ENCODE measurements at regions not wholly inside any gene's neighbourhood (a gene's known extent, or its start where the extent isn't known, plus 50 kb on each side); places are given as distances from the start of the nearest gene placed in this dataset.

DNA sequence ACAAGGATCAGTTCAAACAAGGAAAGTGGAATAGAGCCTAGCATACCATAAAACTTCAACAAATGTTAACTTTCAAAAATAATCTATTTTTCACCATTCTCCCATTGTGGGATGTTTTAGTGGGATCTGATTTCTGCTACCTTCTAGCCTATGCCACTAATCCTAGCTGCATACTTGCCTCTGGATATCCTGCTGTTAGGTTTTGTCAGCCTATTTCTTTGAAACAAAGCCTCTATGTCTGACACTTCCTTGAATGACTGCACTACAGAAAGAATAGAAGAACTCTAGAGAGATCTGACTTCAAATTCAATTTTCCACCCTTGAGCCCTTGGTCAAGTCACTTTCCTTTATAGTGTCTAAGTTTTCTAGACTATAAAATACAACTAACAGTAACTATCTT, 291.5 kb downstream of the PTH2R start:
- H3K9me3 ChIP-seq, result no peaks in the 10 kb centered on the region
- TF ChIP-seq, protein P1, sequence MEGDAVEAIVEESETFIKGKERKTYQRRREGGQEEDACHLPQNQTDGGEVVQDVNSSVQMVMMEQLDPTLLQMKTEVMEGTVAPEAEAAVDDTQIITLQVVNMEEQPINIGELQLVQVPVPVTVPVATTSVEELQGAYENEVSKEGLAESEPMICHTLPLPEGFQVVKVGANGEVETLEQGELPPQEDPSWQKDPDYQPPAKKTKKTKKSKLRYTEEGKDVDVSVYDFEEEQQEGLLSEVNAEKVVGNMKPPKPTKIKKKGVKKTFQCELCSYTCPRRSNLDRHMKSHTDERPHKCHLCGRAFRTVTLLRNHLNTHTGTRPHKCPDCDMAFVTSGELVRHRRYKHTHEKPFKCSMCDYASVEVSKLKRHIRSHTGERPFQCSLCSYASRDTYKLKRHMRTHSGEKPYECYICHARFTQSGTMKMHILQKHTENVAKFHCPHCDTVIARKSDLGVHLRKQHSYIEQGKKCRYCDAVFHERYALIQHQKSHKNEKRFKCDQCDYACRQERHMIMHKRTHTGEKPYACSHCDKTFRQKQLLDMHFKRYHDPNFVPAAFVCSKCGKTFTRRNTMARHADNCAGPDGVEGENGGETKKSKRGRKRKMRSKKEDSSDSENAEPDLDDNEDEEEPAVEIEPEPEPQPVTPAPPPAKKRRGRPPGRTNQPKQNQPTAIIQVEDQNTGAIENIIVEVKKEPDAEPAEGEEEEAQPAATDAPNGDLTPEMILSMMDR (IDR thresholded peaks at IDR 0.05), result no peak
- H3K27ac ChIP-seq, result no peak overlapping the region
- intact Hi-C loops (cut with DNase I), result no loop called here
- DNase-seq, result no peak
- ATAC-seq, result no peak
- no peaks in the 10 kb centered on the region for H3K4me1 ChIP-seq
- no peaks in the 10 kb centered on the region for H3K27me3 ChIP-seq (ENCODE audit: low read depth)
- no peak overlapping the region for H3K4me3 ChIP-seq
- no peaks in the 10 kb centered on the region for H3K36me3 ChIP-seq

DNA sequence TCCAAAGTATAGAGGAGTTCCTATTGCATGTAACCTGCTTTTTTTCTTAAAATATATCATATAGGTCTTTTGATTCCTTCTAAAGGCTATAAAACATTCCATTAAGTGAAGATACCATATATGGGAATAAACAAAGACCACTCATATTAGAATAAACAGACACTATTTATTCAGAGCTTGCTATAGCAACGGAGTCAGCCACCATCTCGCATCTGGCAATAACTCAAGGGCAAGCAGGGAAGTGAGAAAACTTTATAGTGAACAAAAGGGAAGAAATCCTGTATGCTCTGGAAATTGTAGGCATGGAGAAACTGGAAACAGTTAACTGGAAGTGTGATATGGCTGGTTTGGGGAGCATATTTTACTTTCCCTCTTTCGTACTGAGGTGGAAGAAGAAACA, 301.9 kb downstream of the PTH2R start:
- H3K4me1 ChIP-seq, result no peaks in the 10 kb centered on the region
- H3K36me3 ChIP-seq, result no peaks in the 10 kb centered on the region
- no peaks in the 10 kb centered on the region for H3K9me3 ChIP-seq
- no peak overlapping the region for H3K27ac ChIP-seq
- TF ChIP-seq, protein P1 (IDR thresholded peaks at IDR 0.05), result no peak
- no peaks in the 10 kb centered on the region for H3K27me3 ChIP-seq (ENCODE audit: low read depth)
- DNase-seq, result no peak
- intact Hi-C loops (cut with DNase I), result no loop called here
- no peak overlapping the region for H3K4me3 ChIP-seq
- no peak for ATAC-seq

DNA sequence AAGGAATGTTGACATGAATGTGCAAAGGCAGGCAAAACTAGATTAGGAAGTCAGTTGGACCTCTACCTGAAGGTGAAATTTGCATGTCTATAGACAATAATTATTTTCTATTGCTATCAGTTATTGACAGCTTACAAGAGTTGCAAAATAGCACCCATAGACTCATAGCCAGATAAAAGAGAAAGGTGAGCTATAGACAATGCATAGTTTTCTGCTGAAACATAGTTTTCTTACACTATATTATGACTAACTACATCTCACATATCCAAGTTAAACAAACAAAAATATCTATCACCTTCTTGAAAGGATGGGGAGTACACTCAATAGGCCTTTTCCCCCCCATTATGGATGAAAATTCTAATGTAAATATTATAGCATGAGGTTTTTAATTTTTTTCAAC, 305.0 kb downstream of the PTH2R start:
- intact Hi-C loops (cut with DNase I), result no loop called here
- ATAC-seq (no peak), DNase-seq (no peak)
- Histone ChIP-seq H3K36me3 (no peaks in the 10 kb centered on the region), H3K4me1 (no peaks in the 10 kb centered on the region), H3K27ac (no peak overlapping the region), H3K9me3 (no peaks in the 10 kb centered on the region), H3K27me3 (ENCODE audit: low read depth) (no peaks in the 10 kb centered on the region), H3K4me3 (no peak overlapping the region)
- TF ChIP-seq, protein P1 (IDR thresholded peaks at IDR 0.05), result no peak

DNA sequence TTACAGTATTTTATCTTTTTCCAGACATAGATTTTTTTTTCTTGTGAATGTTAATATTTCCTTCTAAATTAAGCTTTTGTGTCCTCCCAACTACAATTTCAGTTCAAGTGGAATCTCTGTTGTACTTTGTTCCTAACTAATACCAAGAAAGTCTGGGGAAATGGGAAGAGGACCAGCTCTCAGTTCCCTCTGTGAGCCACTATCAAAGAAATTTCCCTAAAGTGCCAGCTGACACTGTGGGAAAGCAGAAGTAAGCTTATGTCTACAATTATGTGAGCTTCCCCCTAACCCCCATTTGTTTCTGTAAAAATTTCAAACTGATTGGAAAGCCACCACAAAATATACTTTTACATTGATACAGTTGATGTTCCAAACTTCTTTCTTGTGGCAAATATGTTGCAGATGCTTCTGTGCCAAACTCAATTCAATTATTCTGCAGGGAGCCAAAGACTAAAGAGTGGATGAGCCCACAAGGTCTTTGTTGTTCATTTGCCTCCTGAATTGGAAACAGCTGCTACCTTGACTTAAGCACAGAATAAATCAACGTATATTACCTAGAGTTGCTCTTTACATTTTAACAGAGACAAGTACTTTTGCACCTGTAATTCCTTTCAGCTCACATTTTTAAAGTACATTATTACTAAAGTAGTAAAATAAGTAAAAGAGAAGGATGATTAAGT, 306.6 kb downstream of the PTH2R start:
- Histone ChIP-seq H3K27me3 (ENCODE audit: low read depth) (no peaks in the 10 kb centered on the region), H3K27ac (no peak overlapping the region), H3K36me3 (no peaks in the 10 kb centered on the region), H3K9me3 (no peaks in the 10 kb centered on the region), H3K4me1 (no peaks in the 10 kb centered on the region), H3K4me3 (no peak overlapping the region)
- TF ChIP-seq, protein P1 (IDR thresholded peaks at IDR 0.05), result no peak
- ATAC-seq (no peak), DNase-seq (no peak)
- intact Hi-C loops (cut with DNase I), result no loop called here

DNA sequence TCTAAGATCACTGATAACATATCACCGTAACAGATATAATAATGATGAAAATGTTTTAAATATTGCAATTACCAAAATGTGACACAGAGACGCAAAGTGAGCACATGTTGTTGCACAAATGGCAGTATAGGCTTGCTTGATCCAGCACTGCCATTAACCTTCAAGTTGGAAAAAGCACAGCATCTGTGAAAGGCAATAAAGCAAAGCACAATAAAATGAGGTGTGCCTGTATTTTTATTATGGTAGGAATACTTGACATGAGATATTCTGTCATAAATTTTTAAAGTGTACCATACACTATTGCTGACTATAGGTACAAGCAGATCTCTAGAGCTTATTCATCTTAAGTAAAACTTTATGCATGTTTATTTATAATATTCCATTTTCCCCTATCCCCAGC, 312.2 kb downstream of the PTH2R start:
- ATAC-seq (no peak), DNase-seq (no peak)
- H3K27ac ChIP-seq, result no peak overlapping the region
- no peaks in the 10 kb centered on the region for H3K9me3 ChIP-seq
- no peaks in the 10 kb centered on the region for H3K36me3 ChIP-seq
- H3K4me1 ChIP-seq, result no peaks in the 10 kb centered on the region
- no peak overlapping the region for H3K4me3 ChIP-seq
- no peaks in the 10 kb centered on the region for H3K27me3 ChIP-seq (ENCODE audit: low read depth)
- intact Hi-C loops (cut with DNase I), result no loop called here
- TF ChIP-seq, protein P1 (IDR thresholded peaks at IDR 0.05), result no peak
